ENCODE measurements at regions not wholly inside any gene's neighbourhood (a gene's known extent, or its start where the extent isn't known, plus 50 kb on each side); places are given as distances from the start of the nearest gene placed in this dataset.

DNA sequence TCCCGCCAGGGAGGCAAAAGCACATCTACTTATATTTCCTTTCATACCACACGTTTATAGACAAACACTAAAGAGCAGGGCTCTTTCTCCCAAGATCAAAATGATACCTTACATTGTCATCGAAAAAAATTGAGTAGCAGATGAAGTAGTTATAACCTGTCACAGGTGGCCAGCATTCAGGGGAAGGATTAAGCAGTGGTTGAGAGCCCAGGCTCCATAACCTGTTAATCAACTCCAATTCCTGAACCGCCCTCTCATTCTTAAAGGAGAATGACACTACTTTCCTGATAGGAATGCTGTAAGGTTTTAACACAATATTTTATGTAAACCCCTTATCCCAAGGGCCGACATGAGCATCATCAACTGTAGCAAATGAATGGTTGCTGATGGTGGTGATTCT, 268.9 kb upstream of the KCNIP4 start:
- no peak for DNase-seq

DNA sequence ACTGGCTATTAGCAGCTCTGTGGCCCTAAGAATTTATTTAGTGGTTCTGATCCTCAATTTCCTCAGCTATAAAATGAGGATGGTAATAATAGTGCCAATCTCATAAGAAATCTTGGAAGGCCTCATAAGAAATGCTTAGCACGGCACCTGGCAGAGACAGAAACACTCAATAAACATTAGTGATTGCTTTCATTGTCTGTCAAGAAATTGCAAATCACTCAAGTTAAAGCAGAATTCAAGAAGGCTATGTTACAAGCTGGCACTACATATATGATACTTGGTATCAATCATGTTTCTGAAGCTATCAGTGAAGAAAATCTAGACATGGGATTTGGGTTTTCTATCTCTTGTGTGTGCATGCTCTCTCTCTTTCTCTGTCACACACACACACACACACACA, 267.7 kb upstream of the KCNIP4 start:
- DNase-seq, result no peak

DNA sequence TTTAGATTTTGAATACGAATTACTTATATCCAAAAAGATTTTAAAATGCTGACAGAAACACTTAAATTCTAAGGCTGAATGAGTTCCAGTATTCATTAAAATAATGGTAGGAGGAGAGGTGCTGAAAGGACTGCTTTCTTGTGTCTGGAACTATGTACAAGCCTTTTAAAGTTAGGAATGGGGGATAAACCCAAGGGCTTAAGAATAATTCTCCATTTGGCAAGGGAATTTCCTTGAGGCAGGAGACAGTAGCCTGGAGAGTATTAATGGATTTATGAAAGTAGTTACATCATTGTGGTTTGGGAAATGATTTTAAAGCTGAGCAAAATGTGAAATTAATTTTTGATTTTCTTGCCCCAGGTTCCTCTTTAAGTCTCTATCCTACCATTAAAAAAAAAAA, 266.5 kb upstream of the KCNIP4 start:
- DNase-seq, result no peak

DNA sequence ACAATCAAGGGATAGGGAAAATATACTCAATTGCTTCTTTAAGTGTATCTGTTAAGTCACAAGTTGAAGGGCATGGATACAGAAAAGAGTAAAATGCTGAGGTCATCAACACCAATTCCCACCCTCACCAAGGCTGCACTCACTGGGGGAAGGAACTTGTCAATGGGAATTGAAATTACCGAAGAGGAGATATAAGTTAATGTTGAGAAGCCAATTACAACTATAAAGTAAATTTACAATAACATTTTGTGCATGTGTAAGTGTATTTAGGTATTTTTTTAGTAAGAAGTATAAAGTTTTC, 255.1 kb upstream of the KCNIP4 start:
- no peak for DNase-seq

DNA sequence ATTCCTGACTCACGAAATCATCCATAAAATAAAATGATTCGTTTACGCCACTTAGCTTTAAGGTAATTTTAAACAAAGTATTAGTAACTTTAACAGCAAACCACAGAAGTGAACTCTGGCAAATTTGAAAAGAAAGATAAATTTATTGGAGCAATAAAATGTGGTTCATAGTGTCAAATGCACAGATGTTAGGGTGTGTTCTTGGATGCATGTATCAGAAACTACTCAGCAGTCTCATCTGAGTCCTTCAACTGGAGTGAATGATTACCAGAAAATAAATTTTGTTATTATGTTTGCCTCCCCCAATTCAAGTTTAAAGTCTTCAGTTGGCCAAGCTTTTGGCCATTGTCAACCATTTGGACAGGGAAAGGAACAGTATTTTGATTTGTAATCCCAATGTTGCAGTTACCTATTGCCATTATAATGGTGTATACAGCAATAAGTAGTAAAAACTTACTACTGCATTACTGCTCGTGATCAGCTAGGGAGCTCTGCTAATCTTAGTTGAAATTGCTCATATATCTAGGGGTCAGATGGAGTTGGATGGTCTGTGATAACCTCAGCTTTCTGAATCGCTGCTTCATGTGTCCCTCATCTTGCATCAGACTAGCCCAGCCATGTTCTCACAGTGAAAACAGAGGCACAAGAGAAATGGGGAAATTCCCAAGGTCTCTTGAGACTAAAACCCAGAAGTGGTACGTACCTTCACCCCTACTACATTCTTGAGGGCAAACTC, 254.6 kb upstream of the KCNIP4 start:
- DNase-seq, result no peak

DNA sequence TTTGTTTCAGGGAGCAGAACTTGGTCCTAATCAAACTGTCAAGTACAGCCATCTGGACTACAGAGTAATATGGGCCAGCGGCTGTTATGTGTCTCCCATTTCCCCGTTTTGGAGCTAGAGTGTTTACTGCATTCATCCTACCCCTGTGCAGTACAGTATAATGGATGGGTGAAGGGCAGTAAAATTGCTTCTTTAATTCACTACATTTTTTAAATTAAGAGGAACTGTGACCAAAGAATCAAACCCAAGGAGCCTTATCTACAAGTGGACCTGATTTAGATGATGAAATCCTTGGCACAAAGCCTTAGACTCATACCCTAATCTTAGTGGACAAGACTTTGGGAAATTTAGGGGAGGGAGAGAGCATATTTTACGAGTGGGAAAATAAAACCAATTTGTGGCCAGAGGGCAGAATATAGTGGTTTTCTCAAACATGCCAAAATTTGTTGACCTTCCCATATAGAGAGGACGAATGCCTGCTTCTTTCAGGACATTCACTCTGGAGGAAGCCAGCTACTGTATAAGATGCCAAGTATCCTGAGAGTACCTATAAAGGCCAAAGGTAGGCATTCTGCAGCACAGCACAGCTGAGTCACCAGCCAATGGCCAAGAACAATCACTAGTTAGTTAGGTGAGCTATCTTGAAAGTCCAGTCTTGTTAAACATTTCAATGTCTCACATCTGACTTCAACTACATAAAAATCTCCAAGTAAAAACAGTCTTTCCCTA, 253.8 kb upstream of the KCNIP4 start:
- no peak for DNase-seq

DNA sequence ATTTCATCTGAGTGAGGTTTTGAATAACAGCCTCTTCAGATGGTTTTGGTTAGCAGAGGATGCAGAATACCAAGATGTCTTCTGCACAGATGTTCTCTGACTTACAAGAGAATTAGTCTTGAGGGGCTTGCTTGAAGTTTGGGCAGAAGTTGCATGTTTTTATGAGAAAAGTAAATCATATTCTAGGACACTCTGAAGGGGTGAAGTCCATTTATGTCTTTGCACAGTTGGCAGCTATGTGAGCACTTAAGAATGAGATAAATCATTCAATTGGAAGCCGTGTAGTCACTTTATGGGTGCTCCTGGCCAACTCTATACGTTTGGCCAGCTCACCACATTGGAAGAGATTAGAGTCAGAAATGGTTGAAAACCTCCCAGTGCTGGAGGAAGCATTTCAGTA, 252.7 kb upstream of the KCNIP4 start:
- DNase-seq, result no peak

DNA sequence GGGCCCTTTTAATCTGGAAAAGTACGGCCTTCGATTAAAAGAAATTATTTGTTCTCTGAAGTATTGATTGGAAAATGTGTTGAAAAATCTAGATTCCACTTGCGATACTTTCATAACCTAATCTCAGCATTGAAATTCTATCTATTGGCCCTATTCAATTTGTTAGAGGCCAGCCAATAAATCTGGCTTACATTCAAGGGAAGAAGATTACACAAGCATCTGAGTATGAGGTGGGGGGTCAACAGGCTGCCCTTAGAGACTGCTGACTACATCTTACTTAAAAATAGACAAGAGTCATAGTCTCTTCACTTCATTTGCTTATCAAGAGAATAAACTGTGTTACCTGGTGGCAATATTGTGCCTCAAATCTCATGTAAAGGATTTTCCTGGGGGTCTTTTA, 248.0 kb upstream of the KCNIP4 start:
- no peak for DNase-seq

DNA sequence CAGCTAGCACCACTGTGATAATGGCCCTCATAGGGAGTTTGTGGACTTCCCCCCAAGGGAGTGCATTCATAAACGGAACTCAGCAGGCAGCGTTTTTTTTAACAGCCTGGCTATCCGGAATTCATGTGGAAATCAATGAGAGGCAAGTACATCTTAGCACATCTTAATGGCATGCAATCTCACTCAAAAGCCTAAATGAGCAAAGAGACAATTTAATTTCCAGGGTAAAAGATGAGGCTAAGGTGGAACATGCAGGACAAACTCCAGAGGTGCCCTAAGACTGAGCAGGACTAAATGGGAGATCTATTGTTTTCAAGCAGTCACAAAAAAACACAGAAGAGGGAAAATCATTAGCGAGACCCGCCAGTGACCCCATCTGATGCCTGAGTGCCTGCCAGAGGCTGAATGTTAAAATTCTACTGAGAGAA, 243.5 kb upstream of the KCNIP4 start:
- DNase-seq, result no peak

DNA sequence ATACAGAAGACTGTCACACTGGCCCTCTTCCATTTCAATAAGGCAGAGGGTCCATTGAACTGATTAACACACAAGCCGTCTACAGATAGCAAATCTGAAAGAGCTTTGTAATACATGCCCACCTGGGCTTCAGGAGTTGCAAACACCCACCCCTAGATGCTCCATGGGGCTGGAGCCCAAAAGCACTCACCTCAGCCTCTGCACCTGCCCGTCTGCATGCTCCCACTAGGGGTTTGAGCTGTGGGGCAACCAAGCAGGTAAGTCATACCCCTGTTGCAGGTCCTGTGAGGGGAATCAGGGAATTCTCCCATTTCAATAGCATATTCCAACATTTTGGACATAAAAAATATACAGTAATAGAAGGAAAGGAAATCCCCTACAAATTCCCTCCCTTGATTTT, 243.0 kb upstream of the KCNIP4 start:
- no peak for DNase-seq

DNA sequence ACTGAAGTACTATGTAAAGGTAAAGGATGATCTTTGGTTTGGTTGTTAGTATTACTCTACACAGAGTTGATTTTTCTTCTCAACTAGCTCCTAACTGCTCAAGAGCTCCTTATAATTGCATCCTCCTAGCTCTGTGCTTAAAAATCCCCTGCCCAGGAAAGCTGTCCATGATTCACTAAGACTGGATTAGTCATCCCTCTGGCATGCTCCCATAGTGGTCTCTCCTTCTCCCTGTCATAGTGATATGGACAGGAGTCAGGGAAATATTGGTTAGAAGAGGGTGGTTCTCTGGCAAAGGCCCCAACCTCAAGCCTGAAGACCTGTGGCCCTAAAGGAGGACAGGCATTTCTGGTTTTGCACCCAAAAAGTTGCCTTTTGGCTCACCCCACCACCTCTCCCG, 242.3 kb upstream of the KCNIP4 start:
- no peak for DNase-seq

DNA sequence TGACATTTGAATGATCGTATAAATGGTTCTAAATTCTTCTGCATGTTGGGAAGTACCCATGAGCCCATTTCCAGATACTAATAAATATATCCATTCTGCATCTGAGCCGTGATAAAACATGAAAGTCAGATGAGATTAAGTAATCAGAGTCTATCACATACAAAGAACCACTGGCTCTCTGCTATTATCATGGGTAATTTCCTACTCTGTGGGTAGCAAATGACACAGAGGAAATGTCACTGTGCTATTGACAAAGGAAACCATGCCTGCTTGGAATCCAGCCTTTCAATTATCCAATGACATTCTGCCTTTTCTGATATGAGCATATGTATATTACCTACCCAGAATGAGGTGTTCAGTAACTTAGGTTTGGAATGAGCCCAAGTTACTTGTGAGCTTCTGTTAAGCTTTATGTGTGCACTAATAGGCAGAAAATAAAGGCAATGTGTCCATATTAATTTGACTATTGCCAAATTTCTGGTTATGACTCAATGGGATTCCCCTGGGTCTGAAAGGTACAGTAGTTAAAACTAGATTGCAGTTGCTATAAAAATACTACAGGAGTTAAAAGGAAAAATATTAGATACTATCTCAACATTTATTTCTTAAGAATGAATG, 238.7 kb upstream of the KCNIP4 start:
- no peak for DNase-seq

DNA sequence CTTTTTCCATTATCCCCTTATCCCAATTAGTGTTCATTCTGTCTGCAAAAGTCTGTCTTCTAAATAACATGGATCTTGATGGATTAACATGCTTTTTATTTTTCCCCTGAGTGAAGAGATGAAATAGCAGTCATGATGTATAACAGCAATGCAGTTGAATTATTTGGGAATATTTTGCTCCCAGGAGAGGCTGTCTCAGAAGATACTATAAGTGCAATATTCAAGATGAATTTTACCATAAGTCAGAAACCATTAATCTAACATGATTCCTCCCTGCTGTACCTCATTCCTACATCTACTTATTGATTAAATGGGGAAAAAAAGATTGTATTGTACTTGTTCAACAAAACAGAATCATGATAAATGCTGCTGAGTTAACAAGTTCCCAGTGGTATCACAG, 233.2 kb upstream of the KCNIP4 start:
- DNase-seq, result no peak

DNA sequence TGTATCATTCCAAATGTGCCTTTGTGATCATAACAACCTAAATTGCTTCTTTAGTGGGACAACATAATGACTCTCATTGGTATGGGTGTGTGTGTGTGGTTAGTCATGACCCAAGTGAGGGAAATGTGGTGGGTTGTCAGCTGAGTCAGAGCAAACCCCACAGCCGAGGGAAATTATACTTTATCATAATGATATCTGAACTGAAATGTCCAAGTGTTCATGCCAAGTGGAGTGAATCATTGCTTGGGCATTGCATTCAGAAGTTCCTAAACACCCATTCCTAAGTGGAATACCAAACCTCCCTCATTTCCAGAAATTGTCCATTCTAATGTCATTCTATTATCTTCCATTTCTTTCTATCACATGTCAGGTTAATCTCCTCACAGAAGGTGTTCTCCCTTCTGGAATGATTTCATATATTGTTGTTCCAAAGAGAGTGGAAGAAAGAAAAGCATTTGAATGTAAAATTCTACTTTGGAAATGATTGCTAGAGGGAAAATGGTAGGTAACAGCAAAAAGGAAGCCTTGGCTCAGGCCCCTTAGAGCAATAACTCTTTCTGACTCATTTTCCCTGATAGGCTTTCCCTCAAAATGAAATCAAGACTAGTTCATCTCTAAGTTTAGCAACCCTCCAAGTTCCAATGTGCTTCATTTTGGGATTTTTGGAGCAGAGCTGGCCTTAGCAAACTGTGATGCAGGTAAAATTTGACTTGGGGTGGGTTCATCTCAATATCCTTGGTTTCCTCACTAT, 230.7 kb upstream of the KCNIP4 start:
- DNase-seq, result no peak

DNA sequence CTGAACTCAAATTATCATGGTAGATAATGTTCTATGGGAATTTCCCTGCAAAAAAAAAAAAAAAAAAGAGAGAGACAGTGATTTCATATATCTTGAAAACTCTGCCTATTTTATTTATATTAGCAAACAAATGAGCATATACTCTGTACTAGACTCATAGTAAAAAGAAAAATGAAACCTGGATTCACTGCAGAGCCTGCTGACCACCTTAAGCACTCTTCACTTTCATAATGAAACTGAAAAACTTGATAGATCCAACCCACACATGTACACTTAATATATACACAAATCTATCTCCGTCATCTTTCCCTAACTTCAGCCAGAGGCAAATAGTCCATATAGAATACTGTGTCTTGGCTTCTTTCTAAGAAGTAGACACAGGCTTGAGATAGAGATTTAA, 226.1 kb upstream of the KCNIP4 start:
- no peak for DNase-seq

DNA sequence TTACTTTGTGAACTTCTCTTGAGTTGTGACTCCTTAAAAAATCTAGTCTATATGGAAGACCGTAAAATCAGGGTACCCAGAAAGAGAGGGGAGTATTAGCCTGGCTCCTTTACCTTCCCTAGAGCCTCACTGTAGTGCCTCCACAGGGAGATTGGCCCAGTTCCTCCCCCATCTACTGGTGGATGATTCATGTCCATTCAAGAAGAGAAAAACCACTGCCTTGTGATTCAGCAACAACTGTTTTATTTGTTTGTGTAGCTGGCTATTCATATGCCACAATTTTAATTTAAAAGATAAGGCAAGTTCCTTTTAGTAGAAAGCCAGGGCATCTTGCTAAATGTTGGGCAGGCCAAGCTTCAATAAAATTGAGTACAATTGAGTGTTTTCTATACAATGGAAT, 221.8 kb upstream of the KCNIP4 start:
- DNase-seq, result no peak

DNA sequence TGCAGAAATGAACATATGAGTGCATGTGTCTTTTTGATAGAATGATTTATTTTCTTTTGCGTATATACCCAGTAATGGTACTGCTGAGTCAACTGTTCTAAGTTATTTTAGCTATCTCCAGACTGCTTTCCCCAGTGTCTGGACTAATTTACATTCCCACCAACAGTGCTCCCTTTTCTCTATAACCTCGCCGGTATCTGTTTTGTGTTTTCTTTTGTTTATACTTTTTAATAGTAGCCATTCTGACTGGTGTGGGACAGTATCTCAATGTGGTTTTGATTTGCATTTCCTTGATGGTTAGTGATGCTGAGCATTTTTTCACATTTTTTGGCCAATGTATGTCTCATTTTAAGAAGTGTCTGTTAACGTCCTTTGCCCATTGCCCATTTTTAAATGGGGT, 218.6 kb upstream of the KCNIP4 start:
- no peak for DNase-seq

DNA sequence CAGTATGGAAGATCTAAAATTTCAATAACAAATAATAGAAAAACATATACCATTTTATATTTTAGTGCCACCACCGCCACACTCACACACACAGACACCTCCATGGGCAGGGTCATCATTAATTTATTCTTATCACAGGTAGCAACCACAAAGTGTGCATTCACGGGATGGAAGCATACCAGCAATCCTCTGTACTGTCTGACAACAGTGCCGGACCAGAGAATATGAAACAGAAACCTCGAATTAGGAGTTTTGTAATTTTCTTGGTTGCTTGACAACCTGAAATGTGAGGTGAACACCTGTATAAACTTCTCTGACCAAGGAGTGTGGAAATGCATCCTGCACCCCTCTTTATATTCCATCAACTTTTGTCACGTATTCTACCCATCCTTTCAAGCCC, 213.9 kb upstream of the KCNIP4 start:
- DNase-seq, result no peak

DNA sequence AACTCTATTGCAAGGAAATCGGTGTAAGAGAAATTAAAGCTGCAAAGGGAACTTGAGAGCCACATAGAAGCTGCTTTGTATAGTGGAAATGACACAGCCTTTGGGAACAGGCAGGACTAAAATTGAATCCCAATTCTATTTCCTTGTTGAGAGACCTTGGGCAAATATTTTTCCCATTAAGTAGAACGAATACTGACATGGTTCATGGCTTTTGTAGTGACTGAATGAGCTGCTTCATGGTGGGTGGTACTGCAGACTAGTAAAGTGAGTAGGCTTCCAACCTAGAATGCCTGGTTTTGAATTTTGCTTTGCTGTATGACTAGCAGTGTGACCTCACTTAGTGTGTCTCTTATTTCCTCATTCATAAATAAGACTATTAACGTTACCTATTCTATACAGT, 182.2 kb upstream of the KCNIP4 start:
- no peak for DNase-seq

DNA sequence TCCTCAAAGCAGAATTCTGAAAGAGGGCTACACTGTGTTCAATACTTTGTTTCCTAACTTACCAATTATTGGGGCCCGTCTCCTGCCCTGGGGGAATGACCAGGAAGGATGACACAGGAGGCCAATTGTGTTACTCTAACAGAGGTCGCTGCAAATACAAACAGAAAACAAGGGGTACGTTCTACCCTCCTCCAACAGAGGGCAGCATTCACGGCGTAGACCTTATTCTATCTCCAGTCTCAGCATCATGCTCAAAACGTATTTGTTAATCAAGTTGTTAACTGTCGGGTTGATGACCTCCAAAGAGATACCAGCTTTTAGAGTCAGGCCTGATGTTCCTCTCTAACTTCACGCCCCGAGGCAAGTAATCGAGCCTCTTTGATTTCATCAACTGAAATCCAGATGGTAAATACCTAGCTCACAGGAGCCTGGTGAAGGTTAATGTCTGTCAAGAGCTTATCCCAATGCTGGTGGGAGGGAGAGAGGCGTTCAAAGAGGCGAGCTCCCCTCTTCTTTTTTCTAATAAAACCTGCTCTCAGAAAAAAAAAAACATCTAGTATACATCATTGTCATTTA, 181.0 kb upstream of the KCNIP4 start:
- DNase-seq, result peak; percentile 31

DNA sequence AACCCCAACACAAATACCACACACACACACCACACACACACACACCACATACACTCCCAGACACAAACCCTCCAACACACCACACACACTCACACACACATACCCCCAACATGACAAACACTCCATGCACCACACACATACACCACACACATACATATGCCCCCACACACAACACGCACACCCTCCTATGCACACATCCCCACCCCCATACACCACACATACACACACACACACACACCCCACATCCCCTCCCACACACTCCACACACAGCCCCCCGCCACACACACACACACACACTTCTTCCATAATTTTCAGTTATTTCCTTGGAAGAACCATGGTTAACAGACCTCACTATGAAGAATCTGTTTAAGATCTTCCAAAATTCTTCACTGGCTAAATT, 173.5 kb upstream of the KCNIP4 start:
- DNase-seq, result no peak

DNA sequence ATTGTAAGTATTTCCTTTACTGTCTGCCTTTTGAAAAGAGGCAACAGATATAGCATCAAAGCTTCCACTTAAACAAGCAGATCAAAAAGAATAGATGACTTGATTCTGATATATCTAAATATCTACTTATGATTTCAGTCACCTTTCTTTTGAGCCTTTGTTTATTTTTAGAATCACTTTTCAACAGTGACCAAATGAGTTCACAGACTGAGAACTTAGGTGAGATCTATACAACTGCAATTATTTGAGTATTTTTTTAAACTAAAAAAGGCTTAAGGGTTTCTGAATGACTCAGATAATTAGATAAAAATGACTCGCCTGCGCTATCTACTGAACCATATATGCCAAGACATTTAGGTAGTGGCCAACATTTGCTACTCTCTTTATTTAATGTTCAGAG, 166.7 kb upstream of the KCNIP4 start:
- no peak for DNase-seq

DNA sequence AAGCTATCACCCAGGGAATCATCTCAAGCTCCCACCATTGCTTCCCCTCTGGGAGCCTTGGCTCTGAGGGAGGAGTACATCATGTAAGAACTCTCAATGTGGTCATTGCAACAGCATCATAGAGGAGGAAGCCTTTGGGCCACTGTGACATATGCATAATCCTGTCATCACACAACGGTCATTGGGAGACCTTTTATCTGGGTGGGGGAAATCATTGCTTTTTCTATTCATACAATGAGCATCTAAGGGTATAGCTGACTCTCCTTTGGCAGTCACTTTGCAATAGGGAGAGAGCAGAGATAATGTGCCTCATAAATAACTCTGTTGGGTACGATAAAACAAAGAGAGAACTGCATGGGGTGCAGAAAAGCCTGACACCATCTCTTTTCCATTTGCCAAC, 155.2 kb upstream of the KCNIP4 start:
- DNase-seq, result no peak

DNA sequence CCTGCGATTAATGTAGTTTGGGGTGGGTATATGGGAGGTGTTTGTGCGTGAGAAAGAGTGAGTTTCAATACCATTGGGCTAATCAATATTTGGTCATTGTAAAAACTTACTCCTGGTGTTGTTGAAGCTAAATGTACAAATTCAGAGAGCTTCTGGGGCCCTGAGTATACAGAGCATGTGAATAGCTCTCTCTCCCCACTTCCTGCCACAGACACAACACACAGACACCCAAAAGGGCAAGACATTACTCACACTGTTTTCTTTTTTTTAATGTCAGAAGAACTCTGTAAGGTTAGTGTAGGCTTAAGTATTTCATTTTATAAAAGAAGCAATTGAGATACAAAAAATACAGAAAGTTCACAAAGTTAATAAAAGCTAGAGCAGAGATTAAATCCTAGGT, 151.3 kb upstream of the KCNIP4 start:
- DNase-seq, result no peak

Measured in stimulated activated CD8-positive, alpha-beta memory T cell treated with anti-CD3 and anti-CD28 coated beads, Interleukin-4, amount 100 ng/mL, for 48 hours (primary cell).